Breast epithelium (tissue), 4 donors: ENCODE measurements at regions not wholly inside any gene's neighbourhood (a gene's known extent, or its start where the extent isn't known, plus 50 kb on each side); places are given as distances from the start of the nearest gene placed in this dataset.
"Not testable (repeated sequence)": the region's sequence is repeated elsewhere in the genome, so short reads cannot be mapped to it uniquely, and the experiment has no call there.

Experiments used
- DNase-seq, 2 donors: peaks; one replicate each; pipeline ENCODE4 v3.0.0-alpha.2; 2019; ENCODE audit warnings: low spot score in 2 of 2
- H3K27ac ChIP-seq, 2 donors: fragments of 200-600 bp; sonication (generic) in 1 of 2; one replicate each; pipeline ENCODE4 v1.5.1; 2016 to 2019; ENCODE audit warnings: mild to moderate bottlenecking in 1 of 2
- H3K27me3 ChIP-seq, 2 donors: fragments of 200-600 bp; sonication (generic) in 1 of 2; one replicate each; pipeline versions ENCODE4 v1.5.1 to v1.6.0; 2017 to 2019; ENCODE audit warnings: control low read depth in 1 of 2, mild to moderate bottlenecking in 1 of 2
- H3K36me3 ChIP-seq: fragments of 200-600 bp; one replicate; pipeline ENCODE4 v1.5.1; 2019
- H3K4me1 ChIP-seq, 2 donors: fragments of 200-600 bp; sonication (generic); one replicate each; pipeline ENCODE4 v1.5.1; 2016 to 2019; ENCODE audit warnings: control low read depth in 1 of 2
- H3K4me3 ChIP-seq, 3 donors: fragments of 200-600 bp; sonication (generic); 1 replicate in 2 of 3; 2 replicates in 1 of 3; pipeline ENCODE4 v1.5.1; 2016 to 2019; ENCODE audit warnings: mild to moderate bottlenecking in 3 of 3, moderate library complexity in 2 of 3
- H3K9me3 ChIP-seq, 2 donors: fragments of 200-600 bp; sonication (generic) in 1 of 2; one replicate each; pipeline ENCODE4 v1.5.1; 2016 to 2019; ENCODE audit warnings: control low read depth in 1 of 2
- CTCF ChIP-seq, 3 donors: fragments of 450-650 bp; IDR thresholded peaks; one replicate each; pipeline ENCODE4 v1.5.1; 2016 to 2017; ENCODE audit warnings: antibody characterized with exemption in 3 of 3, mild to moderate bottlenecking in 3 of 3, moderate library complexity in 3 of 3
- POLR2A ChIP-seq: fragments of 450-650 bp; IDR thresholded peaks from one replicate; pipeline ENCODE4 v1.6.1; 2016; ENCODE audit warnings: antibody characterized with exemption, mild to moderate bottlenecking, moderate library complexity
- POLR2AphosphoS5 ChIP-seq, 3 donors: sonication (generic); formaldehyde crosslinking; IDR thresholded peaks; one replicate each; pipeline ENCODE4 v1.6.1; 2017; ENCODE audit warnings: antibody characterized with exemption in 3 of 3
- intact Hi-C: fragments of 100-400 bp; cut with DNase I; formaldehyde crosslinking; loops from one replicate; pipeline ENCODE4 v1.15.1; 2023; ENCODE audit warnings: low total_unique reads

- H3K4me3 ChIP-seq, DNase-seq, H3K27ac ChIP-seq, intact Hi-C loops, H3K4me1 ChIP-seq, H3K9me3 ChIP-seq, H3K27me3 ChIP-seq, H3K36me3 ChIP-seq: not testable (repeated sequence)
These were observed 80.6 kb upstream of the ST3GAL5 start for GRCh38 chr2:85969367-85969766.

- H3K27me3 ChIP-seq, H3K4me1 ChIP-seq, H3K36me3 ChIP-seq, DNase-seq, H3K9me3 ChIP-seq, intact Hi-C loops, H3K4me3 ChIP-seq, H3K27ac ChIP-seq: not testable (repeated sequence)
These were observed 77.0 kb upstream of the ST3GAL5 start for GRCh38 chr2:85965770-85966169.

- H3K36me3 ChIP-seq, intact Hi-C loops, H3K9me3 ChIP-seq, H3K27me3 ChIP-seq, H3K4me1 ChIP-seq, H3K4me3 ChIP-seq, H3K27ac ChIP-seq, DNase-seq: not testable (repeated sequence)
These were observed 75.1 kb upstream of the ST3GAL5 start for GRCh38 chr2:85963747-85964418.

GRCh38 chr2:85963068-85963467 is 74.3 kb upstream of the ST3GAL5 start:
- Histone ChIP-seq H3K27me3 (no peaks in the 10 kb centered on the region), H3K36me3 (no peaks in the 10 kb centered on the region), H3K27ac (no peak overlapping the region), H3K4me3 (no peak overlapping the region), H3K9me3 (peaks cover 0 to 3% of the 10 kb centered on the region in 2 donors), H3K4me1 (no peaks in the 10 kb centered on the region)
- intact Hi-C loops, result no loop called here
- TF ChIP-seq POLR2AphosphoS5 (IDR thresholded peaks at IDR 0.05), result no peak
- TF ChIP-seq CTCF (IDR thresholded peaks at IDR 0.05), result no peak
- TF ChIP-seq POLR2A, result no peak
- no peak for DNase-seq

- no peak overlapping the region for H3K27ac ChIP-seq
- no peaks in the 10 kb centered on the region for H3K36me3 ChIP-seq
- TF ChIP-seq CTCF (IDR thresholded peaks at IDR 0.05), result no peak
- no peak for TF ChIP-seq POLR2A
- no peak for TF ChIP-seq POLR2AphosphoS5 (IDR thresholded peaks at IDR 0.05)
- DNase-seq, result no peak
- H3K27me3 ChIP-seq, result no peaks in the 10 kb centered on the region
- H3K9me3 ChIP-seq, result peaks cover 0 to 3% of the 10 kb centered on the region in 2 donors
- intact Hi-C loops, result no loop called here
- H3K4me1 ChIP-seq, result no peaks in the 10 kb centered on the region
- no peak overlapping the region for H3K4me3 ChIP-seq
These were observed 73.0 kb upstream of the ST3GAL5 start for GRCh38 chr2:85961754-85962153.

GRCh38 chr2:85961053-85961452 is 72.3 kb upstream of the ST3GAL5 start:
- H3K36me3 ChIP-seq, result no peaks in the 10 kb centered on the region
- no peaks in the 10 kb centered on the region for H3K27me3 ChIP-seq
- H3K4me3 ChIP-seq, result no peak overlapping the region
- DNase-seq, result no peak
- no peaks in the 10 kb centered on the region for H3K4me1 ChIP-seq
- H3K9me3 ChIP-seq, result peaks cover 0 to 3% of the 10 kb centered on the region in 2 donors
- intact Hi-C loops, result no loop called here
- TF ChIP-seq CTCF (IDR thresholded peaks at IDR 0.05), result no peak
- TF ChIP-seq POLR2A, result no peak
- no peak for TF ChIP-seq POLR2AphosphoS5 (IDR thresholded peaks at IDR 0.05)
- H3K27ac ChIP-seq, result no peak overlapping the region

GRCh38 chr2:85959826-85960225 is 71.0 kb upstream of the ST3GAL5 start:
- no peaks in the 10 kb centered on the region for H3K4me1 ChIP-seq
- H3K4me3 ChIP-seq, result no peak overlapping the region
- H3K36me3 ChIP-seq, result no peaks in the 10 kb centered on the region
- DNase-seq, result no peak
- no peak for TF ChIP-seq CTCF (IDR thresholded peaks at IDR 0.05)
- no peak for TF ChIP-seq POLR2A
- no peak for TF ChIP-seq POLR2AphosphoS5 (IDR thresholded peaks at IDR 0.05)
- intact Hi-C loops, result no loop called here
- no peak overlapping the region for H3K27ac ChIP-seq
- no peaks in the 10 kb centered on the region for H3K27me3 ChIP-seq
- H3K9me3 ChIP-seq, result peaks cover 0 to 3% of the 10 kb centered on the region in 2 donors
